HEK293T (cell line): ENCODE measurements at regions not wholly inside any gene's neighbourhood (a gene's known extent, or its start where the extent isn't known, plus 50 kb on each side); places are given as distances from the start of the nearest gene placed in this dataset.

Experiments used
- ARNT ChIP-seq: fragments of 450-650 bp; IDR thresholded peaks from 2 replicates; pipeline ENCODE4 v1.6.1; 2017; ENCODE audit warnings: mild to moderate bottlenecking
- BHLHE40 ChIP-seq: fragments of 450-650 bp; IDR thresholded peaks from 2 replicates; pipeline ENCODE4 v1.6.1; 2016; ENCODE audit warnings: mild to moderate bottlenecking, moderate library complexity, borderline replicate concordance
- CTBP1 ChIP-seq: fragments of 450-650 bp; IDR thresholded peaks from 2 replicates; pipeline ENCODE4 v1.6.1; 2016; ENCODE audit warnings: borderline replicate concordance
- ELF4 ChIP-seq: fragments of 450-650 bp; IDR thresholded peaks from 2 replicates; pipeline ENCODE4 v1.6.1; 2017; ENCODE audit warnings: antibody characterized with exemption
- FOXA1 ChIP-seq: fragments of 450-650 bp; IDR thresholded peaks from 2 replicates; pipeline ENCODE4 v1.6.1; 2016; ENCODE audit warnings: mild to moderate bottlenecking
- FOXK2 ChIP-seq: fragments of 450-650 bp; IDR thresholded peaks from 2 replicates; pipeline ENCODE4 v1.6.1; 2016; ENCODE audit warnings: mild to moderate bottlenecking
- SP1 ChIP-seq: fragments of 450-650 bp; IDR thresholded peaks from 2 replicates; pipeline ENCODE4 v1.6.1; 2017

- TF ChIP-seq CTBP1 (no peak), FOXA1 (no peak), FOXK2 (no peak), SP1 (no peak), ELF4 (no peak), ARNT (no peak), BHLHE40 (no peak)
Measured at GRCh38 chr3:8385848-8386620, 115.6 kb upstream of the LMCD1 start.
